NCI-H1417 (cell line): ENCODE measurements at regions not wholly inside any gene's neighbourhood (a gene's known extent, or its start where the extent isn't known, plus 50 kb on each side); places are given as distances from the start of the nearest gene placed in this dataset.
"Not testable (repeated sequence)": the region's sequence is repeated elsewhere in the genome, so short reads cannot be mapped to it uniquely, and the experiment has no call there.

Experiments used
- DNase-seq, 3 experiments: peaks; one replicate each; lab custom pipeline; 2025; lab: John Stamatoyannopoulos, UW

- no peak for DNase-seq
These were observed 68.1 kb upstream of the IFFO2 start for GRCh38 chr1:19024532-19024931.

GRCh38 chr1:19023787-19024186 is 67.3 kb upstream of the IFFO2 start:
- no peak for DNase-seq

GRCh38 chr1:19021845-19022244 is 65.4 kb upstream of the IFFO2 start:
- no peak for DNase-seq

GRCh38 chr1:19019288-19019687 is 62.8 kb upstream of the IFFO2 start:
- not testable (repeated sequence) for DNase-seq

- no peak for DNase-seq
These were observed 59.0 kb upstream of the IFFO2 start for GRCh38 chr1:19015476-19015875.

- DNase-seq: no peak
These were observed 58.3 kb upstream of the IFFO2 start for GRCh38 chr1:19014765-19015164.

- peak in 1 of 3 experiments; percentile 62 for DNase-seq
These were observed 57.5 kb upstream of the IFFO2 start for GRCh38 chr1:19013826-19014548.

GRCh38 chr1:19011845-19012231 is 55.4 kb upstream of the IFFO2 start:
- DNase-seq: no peak

GRCh38 chr1:19010995-19011844 is 54.7 kb upstream of the IFFO2 start:
- DNase-seq: no peak

- no peak for DNase-seq
These were observed 54.0 kb upstream of the IFFO2 start for GRCh38 chr1:19010503-19010902.

- no peak for DNase-seq
These were observed 53.4 kb upstream of the IFFO2 start for GRCh38 chr1:19009882-19010321.

- DNase-seq: no peak
These were observed 52.8 kb upstream of the IFFO2 start for GRCh38 chr1:19009126-19009881.

- DNase-seq: no peak
These were observed 51.3 kb upstream of the IFFO2 start for GRCh38 chr1:19007491-19008441.

- no peak for DNase-seq
These were observed 50.4 kb upstream of the IFFO2 start for GRCh38 chr1:19006837-19007271.
